ENCODE measurements at regions not wholly inside any gene's neighbourhood (a gene's known extent, or its start where the extent isn't known, plus 50 kb on each side); places are given as distances from the start of the nearest gene placed in this dataset.

GRCh38 chr2:144996225-144996795 lies 476.4 kb upstream of the ZEB2 start:
- Histone ChIP-seq H4K20me1 (ENCODE audit: control insufficient read depth, insufficient read depth, insufficient read length) (no peaks in the 10 kb centered on the region), H3K18ac (ENCODE audit: insufficient read length, low read depth, low read length) (no peak overlapping the region), H2BK20ac (ENCODE audit: low read depth, low read length, poor library complexity, severe bottlenecking) (no peak overlapping the region), H3K27me3 (ENCODE audit: insufficient read depth, low read length) (no peaks in the 10 kb centered on the region), H3K4ac (ENCODE audit: low read depth, low read length) (no peak overlapping the region), H3K23me2 (ENCODE audit: insufficient read length, low read depth, low read length, poor library complexity, severe bottlenecking) (no peaks in the 10 kb centered on the region), H4K8ac (replicated peaks; ENCODE audit: insufficient read length, low read depth, low read length) (no peak overlapping the region), H2AFZ (ENCODE audit: low read length) (no peak overlapping the region), H3K9ac (ENCODE audit: extremely low read depth, insufficient read length, low read length) (no peak overlapping the region), H2BK5ac (ENCODE audit: insufficient read length, low read length) (no peak overlapping the region), H3K23ac (ENCODE audit: insufficient read length, low read depth, low read length) (no peak overlapping the region), H3K4me1 (ENCODE audit: insufficient read depth, low read length) (no peaks in the 10 kb centered on the region), H4K91ac (ENCODE audit: insufficient read length, low read depth, low read length) (no peak overlapping the region), H3K9me3 (ENCODE audit: control insufficient read depth, low read depth, low read length) (no peaks in the 10 kb centered on the region), H4K5ac (ENCODE audit: insufficient read length, low read depth, low read length) (no peak overlapping the region), H2BK15ac (ENCODE audit: low read depth, low read length) (no peak overlapping the region), H3K4me2 (ENCODE audit: insufficient read depth, insufficient read length, low read length) (no peak overlapping the region), H2BK120ac (ENCODE audit: low read depth, low read length, poor library complexity, severe bottlenecking) (no peak overlapping the region), H3K79me1 (ENCODE audit: insufficient read depth, low read depth, low read length, poor library complexity, severe bottlenecking) (no peaks in the 10 kb centered on the region), H3K79me2 (ENCODE audit: insufficient read depth, low read length) (no peaks in the 10 kb centered on the region), H3K27ac (ENCODE audit: insufficient read length, low read depth, low read length) (no peak overlapping the region), H3T11ph (ENCODE audit: low read length) (no peak overlapping the region), H3K14ac (ENCODE audit: insufficient read depth, low read length) (no peak overlapping the region), H2AK5ac (ENCODE audit: insufficient read length, low read length) (no peak overlapping the region), H3K56ac (ENCODE audit: insufficient read length, low read depth, low read length) (no peak overlapping the region), H2BK12ac (ENCODE audit: insufficient read length, low read depth, low read length) (no peak overlapping the region)
- H3K9me3 Mint-ChIP-seq, result peaks cover 13 to 17% of the 10 kb centered on the region in 2 experiments
- H3K27ac Mint-ChIP-seq, result no peak overlapping the region
- peaks cover 0 to 20% (median 15%) of the 10 kb centered on the region in 3 experiments; a peak in 5 of 7 replicates for H3K36me3 Mint-ChIP-seq (ENCODE audit: insufficient read depth in 1 of 3, low read depth in 3 of 3)
- no peak for TF ChIP-seq CTCF (conservative IDR thresholded peaks at IDR 0.05)
- no peak overlapping the region for H3K4me3 Mint-ChIP-seq
- WGBS (ENCODE audit: extremely low coverage, insufficient read length, low lambda C conversion rate), result no CpG with 5 or more reads among the region's 5 CpGs
- H3K4me1 Mint-ChIP-seq, result peaks cover 3 to 5% of the 10 kb centered on the region in 2 experiments
- DNase-seq, result no peak
- no peaks in the 10 kb centered on the region; the same call in 1 of the 2 replicates for H3K27me3 Mint-ChIP-seq (ENCODE audit: low read depth)
